NCI-H510A treated with DMSO at 0.1 percent for 48 hours (cell line): ENCODE measurements at regions not wholly inside any gene's neighbourhood (a gene's known extent, or its start where the extent isn't known, plus 50 kb on each side); places are given as distances from the start of the nearest gene placed in this dataset.
A peak's percentile ranks its signal among the peaks of the same experiment; 100 is the strongest.
"Not testable (repeated sequence)": the region's sequence is repeated elsewhere in the genome, so short reads cannot be mapped to it uniquely, and the experiment has no call there.

Source experiments
- DNase-seq: peaks from one replicate; lab custom pipeline; 2025; lab: John Stamatoyannopoulos, UW

- DNase-seq = no peak
These were observed 202.9 kb upstream of the WWC1 start for GRCh38 chr5:168088410-168089173.

- no peak for DNase-seq
These were observed 202.1 kb upstream of the WWC1 start for GRCh38 chr5:168089201-168089887.

- no peak for DNase-seq
These were observed 198.9 kb upstream of the WWC1 start for GRCh38 chr5:168092209-168093185.

GRCh38 chr5:168093200-168093910, 198.1 kb upstream of the WWC1 start:
- no peak for DNase-seq

GRCh38 chr5:168096525-168096924, 194.9 kb upstream of the WWC1 start:
- DNase-seq = no peak

- DNase-seq = no peak
These were observed 193.4 kb upstream of the WWC1 start for GRCh38 chr5:168097876-168098653.

GRCh38 chr5:168101352-168101751, 190.1 kb upstream of the WWC1 start:
- no peak for DNase-seq

- not testable (repeated sequence) for DNase-seq
These were observed 188.4 kb upstream of the WWC1 start for GRCh38 chr5:168103018-168103417.

- no peak for DNase-seq
These were observed 187.1 kb upstream of the WWC1 start for GRCh38 chr5:168104350-168104749.

GRCh38 chr5:168104811-168105481, 186.5 kb upstream of the WWC1 start:
- DNase-seq = no peak

- no peak for DNase-seq
These were observed 185.3 kb upstream of the WWC1 start for GRCh38 chr5:168106008-168106761.

- no peak for DNase-seq
These were observed 182.0 kb upstream of the WWC1 start for GRCh38 chr5:168109441-168109840.

- no peak for DNase-seq
These were observed 181.1 kb upstream of the WWC1 start for GRCh38 chr5:168110384-168110783.

GRCh38 chr5:168110870-168111832, 180.3 kb upstream of the WWC1 start:
- no peak for DNase-seq

GRCh38 chr5:168114444-168115017, 176.9 kb upstream of the WWC1 start:
- peak; percentile 1 for DNase-seq

GRCh38 chr5:168117469-168117868, 174.0 kb upstream of the WWC1 start:
- DNase-seq = no peak

- DNase-seq = no peak
These were observed 173.3 kb upstream of the WWC1 start for GRCh38 chr5:168118042-168118668.
